Fibroblast of mammary gland (primary cell): ENCODE measurements at regions not wholly inside any gene's neighbourhood (a gene's known extent, or its start where the extent isn't known, plus 50 kb on each side); places are given as distances from the start of the nearest gene placed in this dataset.

Source experiments
- DNase-seq: peaks from one replicate; pipeline ENCODE4 v3.0.0-alpha.2; 2010; ENCODE audit warnings: low read depth
- H3K4me3 ChIP-seq: 2 replicates; pipeline ENCODE4 v1.5.1; 2011; ENCODE audit warnings: low read depth, mild to moderate bottlenecking, low read length, moderate library complexity; ENCODE audit not compliant: control insufficient read depth
- CTCF ChIP-seq: conservative IDR thresholded peaks from 2 replicates; pipeline ENCODE4 v1.5.1; 2011; ENCODE audit warnings: low read depth, low read length, inconsistent platforms; ENCODE audit not compliant: control insufficient read depth, insufficient read depth

GRCh38 chr7:28245123-28245878 is 64.7 kb upstream of the JAZF1 start:
- DNase-seq, result peak; percentile 30
- no peak for TF ChIP-seq CTCF
- no peak overlapping the region for H3K4me3 ChIP-seq

GRCh38 chr7:28246921-28247461 is 66.4 kb upstream of the JAZF1 start:
- no peak for DNase-seq
- no peak overlapping the region for H3K4me3 ChIP-seq
- no peak for TF ChIP-seq CTCF

GRCh38 chr7:28258240-28258639 is 77.6 kb upstream of the JAZF1 start:
- no peak for TF ChIP-seq CTCF
- H3K4me3 ChIP-seq, result no peak overlapping the region
- no peak for DNase-seq

GRCh38 chr7:28260969-28261368 is 80.4 kb upstream of the JAZF1 start:
- no peak for DNase-seq
- no peak overlapping the region for H3K4me3 ChIP-seq
- no peak for TF ChIP-seq CTCF

- H3K4me3 ChIP-seq, result no peak overlapping the region
- no peak for DNase-seq
- no peak for TF ChIP-seq CTCF
These were observed 83.2 kb upstream of the JAZF1 start for GRCh38 chr7:28263622-28264271.

GRCh38 chr7:28266402-28266801 is 85.8 kb upstream of the JAZF1 start:
- no peak for TF ChIP-seq CTCF
- peak; percentile 20 for DNase-seq
- no peak overlapping the region for H3K4me3 ChIP-seq
